ELR (cell line): ENCODE measurements at regions not wholly inside any gene's neighbourhood (a gene's known extent, or its start where the extent isn't known, plus 50 kb on each side); places are given as distances from the start of the nearest gene placed in this dataset.
"Not testable (repeated sequence)": the region's sequence is repeated elsewhere in the genome, so short reads cannot be mapped to it uniquely, and the experiment has no call there.

Experiments used
- DNase-seq: peaks from one replicate; pipeline ENCODE4 v3.0.0-alpha.2; 2015; ENCODE audit warnings: low read depth

- not testable (repeated sequence) for DNase-seq
Observed at GRCh38 chr7:26424319-26424718, 132.7 kb downstream of the SNX10 start.

DNA sequence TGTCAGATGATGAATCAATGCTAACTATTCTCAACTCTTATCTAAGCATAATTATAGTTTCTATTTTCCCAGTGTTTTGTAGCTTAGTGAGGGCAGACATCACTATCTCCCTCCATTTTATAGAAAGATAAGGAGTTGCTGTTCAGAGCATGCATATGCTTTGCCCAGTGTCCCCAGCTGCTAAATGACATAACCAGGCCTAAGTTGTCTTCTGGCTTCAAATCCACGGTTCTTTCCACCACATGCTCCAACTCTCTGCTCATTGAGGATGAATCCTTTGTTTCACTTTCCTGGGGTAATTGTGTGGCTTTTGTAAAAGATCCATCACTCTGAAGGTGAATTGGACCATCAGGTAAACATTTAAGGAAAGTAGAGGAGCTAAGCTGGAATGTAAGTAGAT, 134.0 kb downstream of the SNX10 start:
- DNase-seq = no peak

GRCh38 chr7:26426096-26426495, 134.4 kb downstream of the SNX10 start:
- no peak for DNase-seq

DNA sequence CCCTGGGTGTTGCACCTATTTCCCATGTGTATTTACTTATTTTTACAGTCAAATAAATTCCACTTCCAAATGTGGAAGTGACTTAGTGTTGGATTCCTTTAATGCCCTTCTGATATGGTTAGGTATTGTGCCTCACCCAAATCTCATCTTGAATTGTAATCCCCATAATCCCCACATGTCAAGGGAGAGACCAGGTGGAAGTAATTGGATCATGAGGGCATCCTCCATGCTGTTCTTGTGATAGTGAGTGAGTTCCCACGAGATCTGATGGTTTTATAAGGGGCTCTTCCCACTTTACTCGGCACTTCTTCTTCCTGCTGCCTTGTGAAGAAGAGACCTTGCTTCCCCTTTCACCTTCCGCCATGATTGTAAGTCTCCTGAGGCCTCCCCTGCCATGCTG, 136.9 kb downstream of the SNX10 start:
- no peak for DNase-seq

DNA sequence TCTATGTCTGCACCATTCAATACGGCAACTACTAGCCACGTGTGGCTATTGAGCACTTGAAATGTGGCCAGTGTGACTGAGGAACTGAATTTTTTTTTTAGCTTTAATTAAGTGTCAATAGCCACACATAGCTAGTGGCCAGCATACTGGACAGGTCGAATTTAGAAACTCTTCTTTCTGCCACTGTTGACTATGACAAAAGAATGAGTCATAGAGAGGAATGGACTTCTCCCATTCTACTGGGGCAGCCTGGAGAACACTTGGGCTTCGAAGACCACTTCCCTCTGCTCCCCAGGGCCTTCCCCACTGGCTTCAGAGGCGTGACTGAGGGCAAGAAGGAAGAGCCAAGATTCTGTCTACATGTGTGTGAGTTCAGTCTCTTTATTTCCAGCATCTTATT, 137.5 kb downstream of the SNX10 start:
- peak; percentile 6 for DNase-seq

GRCh38 chr7:26434974-26435373, 143.3 kb downstream of the SNX10 start:
- DNase-seq = no peak

DNA sequence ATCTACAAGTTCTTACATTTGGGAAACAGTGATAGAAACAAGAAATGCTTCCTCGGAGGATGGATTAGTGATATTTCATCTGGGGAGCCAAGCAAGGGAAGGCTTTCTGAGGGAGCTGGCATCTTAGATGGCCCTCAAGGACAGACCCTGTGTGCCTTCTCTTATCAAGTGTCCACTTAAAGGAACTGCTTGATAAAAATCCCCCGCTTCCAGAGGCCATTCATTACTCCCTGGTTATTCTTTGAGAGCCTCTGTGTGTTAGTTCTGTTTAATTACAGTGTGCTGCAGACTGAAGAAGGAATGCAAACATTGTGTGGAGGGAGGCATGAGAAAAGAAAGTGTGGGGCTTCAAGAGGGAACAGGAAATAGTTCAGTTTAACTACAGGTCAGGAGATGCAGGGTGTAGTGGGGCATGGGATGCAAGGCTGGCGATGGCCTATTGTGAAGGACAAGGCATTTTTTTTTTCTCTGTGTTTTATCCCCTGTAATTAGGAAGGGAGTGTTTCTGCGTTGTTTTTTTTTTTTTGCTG, 145.4 kb downstream of the SNX10 start:
- no peak for DNase-seq

- DNase-seq = no peak
Observed at GRCh38 chr7:26438078-26438477, 146.4 kb downstream of the SNX10 start.

DNA sequence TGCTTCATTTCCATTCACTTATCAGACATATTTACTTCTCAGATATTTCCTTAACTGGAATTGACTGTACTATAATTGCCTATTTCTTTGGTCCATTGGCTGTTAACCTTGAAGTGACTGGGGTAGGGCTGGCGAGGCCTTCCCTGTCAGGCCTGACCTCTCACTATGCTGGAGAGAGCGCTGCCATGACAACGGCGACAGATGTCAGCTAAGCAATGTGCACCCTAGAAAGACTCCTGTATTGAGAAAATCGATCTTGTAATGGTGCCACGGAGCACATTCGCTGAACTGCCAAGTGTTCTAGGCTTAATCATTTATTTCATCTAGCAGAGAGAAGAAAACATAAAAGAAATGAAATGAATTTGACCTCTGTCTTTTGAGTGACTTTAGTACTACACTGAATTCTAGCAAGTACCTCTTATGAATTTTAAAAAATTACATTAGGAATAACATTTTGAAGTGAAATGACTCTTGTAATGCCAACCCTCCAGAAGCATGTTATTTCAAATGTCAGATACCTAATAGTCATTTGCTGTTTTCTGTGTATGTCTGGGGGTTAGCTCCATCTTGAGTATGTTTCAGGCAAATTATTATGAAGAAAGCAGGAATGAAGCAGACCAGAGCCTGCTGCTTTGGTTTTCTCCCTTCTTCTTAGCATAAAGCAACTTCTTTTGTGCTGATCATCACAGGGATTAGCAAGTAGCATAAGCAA, 148.0 kb downstream of the SNX10 start:
- no peak for DNase-seq

GRCh38 chr7:26440233-26441001, 148.8 kb downstream of the SNX10 start:
- no peak for DNase-seq

DNA sequence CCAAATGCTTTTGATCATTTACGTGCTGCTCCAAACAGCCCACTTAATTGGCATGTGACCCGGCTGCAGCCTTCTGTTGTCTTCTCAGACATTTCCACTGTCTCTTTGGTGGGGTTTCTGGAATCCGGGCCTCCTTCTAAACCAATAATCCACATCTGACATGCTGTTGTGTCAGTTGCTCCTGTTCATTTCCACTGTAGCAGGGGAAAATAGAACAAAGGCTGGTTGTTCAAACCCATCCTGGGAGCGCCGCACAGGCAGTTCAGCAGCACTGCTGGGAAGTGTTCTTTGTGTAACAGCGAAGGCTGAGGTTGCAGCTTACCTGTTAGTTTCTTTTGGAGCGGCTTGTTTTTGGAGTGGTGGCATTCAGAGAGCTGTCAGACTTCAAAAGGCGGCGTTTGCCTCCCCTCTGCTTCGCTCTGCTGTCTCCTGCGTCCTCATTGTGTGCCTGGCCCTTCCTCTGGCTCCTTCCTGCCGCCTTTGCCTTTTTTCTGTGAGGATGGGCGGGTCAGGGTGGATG, 149.4 kb downstream of the SNX10 start:
- DNase-seq = no peak

DNA sequence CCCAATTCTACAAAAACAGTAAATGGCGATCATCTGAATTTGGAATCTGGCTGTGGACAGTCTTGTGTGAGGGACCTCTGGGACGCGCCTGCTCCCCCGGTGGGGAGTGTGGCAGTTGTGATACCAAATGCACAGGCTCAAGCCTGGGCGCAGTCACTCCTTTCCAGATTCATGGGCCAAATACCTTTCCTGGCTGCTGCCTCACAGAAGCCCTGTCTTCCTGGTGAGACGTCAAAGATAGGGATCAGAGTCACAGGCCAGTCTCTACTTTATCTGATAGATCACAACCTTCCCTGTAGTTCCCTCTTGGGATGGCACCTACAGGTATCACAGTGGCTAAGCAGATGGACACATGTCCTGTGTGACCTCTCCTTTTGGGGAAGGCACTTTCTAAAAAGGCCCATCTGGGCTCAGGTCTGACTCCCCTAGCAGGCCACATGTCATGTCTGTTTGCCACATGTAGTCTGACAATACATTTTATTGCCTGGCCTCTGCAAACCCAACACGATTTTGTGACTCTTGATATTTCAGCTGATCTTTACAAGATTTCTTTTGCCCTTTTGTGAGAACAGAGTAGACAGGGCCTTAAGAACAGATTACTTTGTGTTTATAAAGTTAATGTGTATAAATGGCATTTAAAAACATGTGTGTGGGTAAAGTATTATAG, 150.1 kb downstream of the SNX10 start:
- DNase-seq = no peak

- no peak for DNase-seq
Observed at GRCh38 chr7:26443006-26443405, 151.3 kb downstream of the SNX10 start.

DNA sequence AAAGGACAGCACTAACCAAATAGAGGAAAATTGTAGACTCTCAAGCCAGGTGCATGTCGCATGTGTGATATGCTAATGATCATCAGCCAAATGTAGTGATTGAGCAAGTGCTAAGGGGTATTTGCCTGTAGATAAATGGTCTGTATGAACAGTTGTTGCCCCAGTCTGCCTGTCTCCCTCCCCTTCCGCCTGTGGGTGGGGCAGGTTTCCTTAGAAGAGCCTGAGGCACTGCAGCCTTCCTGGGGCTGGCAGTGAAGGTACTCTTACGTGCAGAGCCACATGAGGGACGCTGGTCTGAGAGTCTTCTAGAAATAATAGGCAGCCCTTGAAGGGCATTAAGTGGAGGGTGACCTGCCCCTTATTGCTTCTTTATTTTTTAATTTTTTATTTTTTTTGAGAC, 152.1 kb downstream of the SNX10 start:
- no peak for DNase-seq

DNA sequence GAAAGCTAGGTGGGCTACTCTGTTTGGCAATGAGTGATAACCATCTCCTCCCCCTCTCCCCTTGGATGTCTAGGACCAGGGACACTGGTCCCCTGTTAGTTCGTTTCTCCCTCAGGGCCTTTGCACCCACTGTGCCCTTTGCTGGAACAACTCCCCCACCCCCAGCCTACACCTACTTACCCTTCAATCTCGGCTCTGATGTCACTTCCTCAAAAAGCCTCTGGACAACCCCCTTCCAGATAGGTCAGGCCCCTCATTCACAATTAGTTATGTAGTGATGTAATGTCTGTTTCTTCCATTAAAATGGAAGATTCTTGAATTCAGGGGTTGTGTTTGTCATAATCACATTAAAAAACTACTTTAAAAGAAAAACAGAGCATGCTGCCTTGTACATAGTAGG, 152.9 kb downstream of the SNX10 start:
- DNase-seq = no peak

- no peak for DNase-seq
Observed at GRCh38 chr7:26447116-26447515, 155.5 kb downstream of the SNX10 start.

GRCh38 chr7:26449175-26450165, 157.8 kb downstream of the SNX10 start:
- DNase-seq = peak; percentile 22

- DNase-seq = no peak
Observed at GRCh38 chr7:26451997-26452396, 160.3 kb downstream of the SNX10 start.

- DNase-seq = peak; percentile 17
Observed at GRCh38 chr7:26454180-26454579, 162.5 kb downstream of the SNX10 start.

GRCh38 chr7:26457696-26458327, 166.2 kb downstream of the SNX10 start:
- DNase-seq = no peak
